IMR-90 (cell line): ENCODE measurements at regions not wholly inside any gene's neighbourhood (a gene's known extent, or its start where the extent isn't known, plus 50 kb on each side); places are given as distances from the start of the nearest gene placed in this dataset.
A peak's percentile ranks its signal among the peaks of the same experiment; 100 is the strongest.

Experiments used
- ATAC-seq: fragments of 200-7000 bp; cut with Tn5 transposase; 2 replicates; pipeline ENCODE4 v1.9.1; 2020; ENCODE audit warnings: low read depth, mild to moderate bottlenecking, moderate library complexity
- BruUV-seq: library from RNA; stranded (reverse); fragments of 400-500 nt; replicated peaks from 2 replicates; lab custom pipeline; 2021; lab: Mats Ljungman, UMichigan
- CTCF ChIA-PET: fragments of 300-600 bp; formaldehyde crosslinking; extraction: SDS; loops from one replicate; lab custom pipeline; 2021; ENCODE audit warnings: antibody characterized with exemption; lab: Yijun Ruan, JAX
- POLR2A ChIA-PET: fragments of 300-600 bp; sonication (Branson Sonifier 250); formaldehyde crosslinking; loops from one replicate; lab custom pipeline; 2022; ENCODE audit warnings: antibody characterized with exemption; ENCODE audit not compliant: unreplicated experiment; lab: Charles Lee
- DNase-seq: peaks from one replicate; pipeline ENCODE4 v3.0.0; 2013
- H2AFZ ChIP-seq: replicated peaks from 2 replicates; pipeline ENCODE3; 2013; ENCODE audit warnings: low read length, mild to moderate bottlenecking; ENCODE audit not compliant: poor library complexity
- H2AK5ac ChIP-seq: 2 replicates; pipeline ENCODE4 v1.6.1; 2013; ENCODE audit warnings: low read depth, low read length, inconsistent platforms
- H2AK9ac ChIP-seq: replicated peaks from 2 replicates; pipeline ENCODE3; 2013; ENCODE audit warnings: mild to moderate bottlenecking, low read depth, low read length, moderate library complexity; ENCODE audit not compliant: poor library complexity
- H2BK120ac ChIP-seq: 2 replicates; pipeline ENCODE4 v1.6.1; 2013; ENCODE audit warnings: low read depth, low read length, inconsistent platforms
- H2BK15ac ChIP-seq: 3 replicates; pipeline ENCODE4 v1.6.1; 2013; ENCODE audit warnings: low read depth, low read length, inconsistent platforms
- H2BK20ac ChIP-seq: 2 replicates; pipeline ENCODE4 v1.6.1; 2013; ENCODE audit warnings: low read depth, mild to moderate bottlenecking, inconsistent platforms, low read length, moderate library complexity
- H2BK5ac ChIP-seq: 2 replicates; pipeline ENCODE4 v1.6.1; 2013; ENCODE audit warnings: mild to moderate bottlenecking, low read depth, low read length, inconsistent platforms; ENCODE audit not compliant: poor library complexity, severe bottlenecking
- H3K14ac ChIP-seq: replicated peaks from 2 replicates; pipeline ENCODE4 v1.6.1; 2013; ENCODE audit warnings: low read depth, low read length, inconsistent platforms
- H3K18ac ChIP-seq: 2 replicates; pipeline ENCODE4 v1.6.1; 2013; ENCODE audit warnings: low read depth, low read length, control low read depth
- H3K23ac ChIP-seq: 2 replicates; pipeline ENCODE4 v1.6.1; 2013; ENCODE audit warnings: low read depth, low read length, inconsistent platforms
- H3K27ac ChIP-seq: 2 replicates; pipeline ENCODE4 v1.5.1; 2013; ENCODE audit warnings: mild to moderate bottlenecking, control low read depth, low read length; ENCODE audit not compliant: insufficient read depth
- H3K27me3 ChIP-seq: 2 replicates; pipeline ENCODE4 v1.6.1; 2013; ENCODE audit warnings: low read length; ENCODE audit not compliant: control insufficient read depth, insufficient read depth
- H3K36me3 ChIP-seq: 2 replicates; pipeline ENCODE4 v1.6.1; 2013; ENCODE audit warnings: low read length, mixed read lengths; ENCODE audit not compliant: control insufficient read depth, insufficient read depth
- H3K4ac ChIP-seq: 2 replicates; pipeline ENCODE4 v1.6.1; 2013; ENCODE audit warnings: low read depth, low read length, inconsistent platforms
- H3K4me1 ChIP-seq: 2 replicates; pipeline ENCODE4 v1.6.1; 2013; ENCODE audit warnings: low read length, mixed read lengths; ENCODE audit not compliant: control insufficient read depth, insufficient read depth
- H3K4me2 ChIP-seq: 2 replicates; pipeline ENCODE4 v1.6.1; 2013; ENCODE audit warnings: low read depth, mild to moderate bottlenecking, control low read depth, low read length, moderate library complexity
- H3K4me3 ChIP-seq: 2 replicates; pipeline ENCODE4 v1.5.1; 2013; ENCODE audit warnings: low read depth, mild to moderate bottlenecking, control low read depth, low read length, moderate library complexity; ENCODE audit not compliant: insufficient read depth
- H3K56ac ChIP-seq: 2 replicates; pipeline ENCODE4 v1.6.1; 2013; ENCODE audit warnings: low read length, inconsistent platforms; ENCODE audit not compliant: insufficient read depth; ENCODE audit errors: extremely low read depth
- H3K79me1 ChIP-seq, 2 experiments: 2 replicates each; pipeline ENCODE4 v1.6.1; 2013; ENCODE audit warnings: low read length in 2 of 2, inconsistent platforms in 1 of 2, low read depth in 1 of 2
- H3K9ac ChIP-seq: 2 replicates; pipeline ENCODE4 v1.6.1; 2013; ENCODE audit warnings: low read depth, low read length, control low read depth
- H3K9me1 ChIP-seq: 2 replicates; pipeline ENCODE4 v1.6.1; 2013; ENCODE audit warnings: low read length, inconsistent platforms; ENCODE audit not compliant: insufficient read depth
- H3K9me3 ChIP-seq: 2 replicates; pipeline ENCODE4 v1.6.1; 2013; ENCODE audit warnings: low read length; ENCODE audit not compliant: control insufficient read depth, insufficient read depth
- H4K20me1 ChIP-seq: 2 replicates; pipeline ENCODE4 v1.6.1; 2013; ENCODE audit warnings: low read length, inconsistent platforms; ENCODE audit not compliant: insufficient read depth
- H4K5ac ChIP-seq: 2 replicates; pipeline ENCODE4 v1.6.1; 2013; ENCODE audit warnings: mild to moderate bottlenecking, low read depth, low read length, control low read depth
- H4K8ac ChIP-seq, 2 experiments: 2 replicates each; pipeline ENCODE4 v1.6.1; 2013; ENCODE audit warnings: low read depth in 2 of 2, low read length in 2 of 2, control low read depth in 1 of 2, inconsistent platforms in 1 of 2
- H4K91ac ChIP-seq: 2 replicates; pipeline ENCODE4 v1.6.1; 2013; ENCODE audit warnings: low read depth, low read length, inconsistent platforms; ENCODE audit not compliant: insufficient read depth
- CEBPB ChIP-seq: IDR thresholded peaks from 2 replicates; pipeline ENCODE4 v1.6.1; 2012; ENCODE audit warnings: low read depth, low read length, improper control_type of control experiment
- FOS ChIP-seq: fragments of 150-350 bp; IDR thresholded peaks from 2 replicates; pipeline ENCODE4 v1.6.1; 2016; ENCODE audit warnings: low read depth, low read length
- POLR2A ChIP-seq: IDR thresholded peaks from 2 replicates; pipeline ENCODE4 v1.6.1; 2012; ENCODE audit warnings: mild to moderate bottlenecking, low read depth, low read length
- RFX5 ChIP-seq: IDR thresholded peaks from 2 replicates; pipeline ENCODE4 v1.8.0; 2012; ENCODE audit warnings: low read depth, mild to moderate bottlenecking, low read length, moderate library complexity
- WGBS, 2 experiments: methylation state at CpG; one replicate each; pipeline versions ENCODE4 v1.1.5 to v1.1.7; 2013; ENCODE audit warnings: missing lambda C conversion rate in 2 of 2; ENCODE audit not compliant: insufficient read length in 1 of 2; ENCODE audit errors: extremely low coverage in 2 of 2; 5-methylcytosine and 5-hydroxymethylcytosine counted together
- dilution Hi-C: fragments of 300-500 bp; cut with HindIII; formaldehyde crosslinking; loops from one replicate; pipeline ENCODE4 v1.14.3; 2018; ENCODE audit warnings: low sequenced_read_pairs; ENCODE audit not compliant: unreplicated experiment
- in situ Hi-C: fragments of 300-500 bp; cut with MboI; formaldehyde crosslinking; loops from 3 replicates; pipeline ENCODE4 v1.14.3; 2019; ENCODE audit warnings: low sequenced_read_pairs, inconsistent platforms, mixed read lengths
- intact Hi-C: fragments of 100-400 bp; cut with micrococcal nuclease; formaldehyde crosslinking; loops from 2 replicates; pipeline ENCODE4 v1.10.0; 2022

DNA sequence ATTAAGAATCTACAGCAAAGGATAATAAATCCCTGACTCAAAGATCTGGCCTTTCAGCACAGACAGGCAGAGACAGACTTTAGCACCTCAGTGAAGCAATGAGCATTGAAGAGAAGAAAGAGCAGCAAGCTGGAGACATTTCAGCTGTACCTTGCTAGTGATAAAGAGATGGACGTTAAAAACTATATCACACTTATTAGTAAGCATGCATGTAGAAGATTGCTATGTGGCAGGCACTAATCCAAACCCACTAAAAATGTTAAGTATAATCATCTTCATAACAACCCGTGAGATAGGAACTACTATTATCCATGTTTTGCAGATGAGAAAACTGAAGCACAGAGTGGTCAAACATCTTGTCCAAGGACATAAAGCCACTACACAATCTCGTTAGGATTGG, 1538.3 kb upstream of the FLRT2 start:
- Histone ChIP-seq H3K79me1 (no peaks in the 10 kb centered on the region), H2BK20ac (peak overlapping the region; percentile 62; the same call in 1 of the 2 replicates), H3K9me1 (peaks cover 6% of the 10 kb centered on the region), H4K20me1 (no peaks in the 10 kb centered on the region), H3K27ac (no peak overlapping the region), H2BK15ac (peak overlapping the region; percentile 36; the same call in 2 of the 3 replicates), H3K36me3 (no peaks in the 10 kb centered on the region), H2AK5ac (0 out of 2 replicates have a peak overlapping the region, but pooled peaks have one; percentile 42), H3K4me1 (peaks cover 15% of the 10 kb centered on the region), H3K18ac (peak overlapping the region; percentile 66; the same call in 1 of the 2 replicates), H2BK5ac (no peak overlapping the region), H2BK120ac (peak overlapping the region; percentile 93), H3K4me3 (no peak overlapping the region), H4K8ac (no peak overlapping the region; a peak in 1 of 4 replicates), H3K56ac (no peak overlapping the region), H2AK9ac (no peak overlapping the region), H2AFZ (no peak overlapping the region), H4K5ac (peak overlapping the region; percentile 49; the same call in 1 of the 2 replicates), H3K9me3 (0 out of 2 replicates have a peak, but pooled peaks cover 2% of the 10 kb centered on the region), H3K23ac (0 out of 2 replicates have a peak overlapping the region, but pooled peaks have one; percentile 20), H3K4me2 (no peak overlapping the region), H3K27me3 (no peaks in the 10 kb centered on the region), H3K9ac (no peak overlapping the region), H3K14ac (0 out of 2 replicates have a peak overlapping the region, but pooled peaks have one; percentile 7), H3K4ac (peak overlapping the region; percentile 53; the same call in 1 of the 2 replicates), H4K91ac (peak overlapping the region; percentile 68)
- no peak for ATAC-seq
- CTCF ChIA-PET: no interaction called here
- POLR2A ChIA-PET: no interaction called here
- no TSS peak for BruUV-seq
- dilution Hi-C loops: no loop called here
- DNase-seq: peak; percentile 54
- no CpG with 5 or more reads among the region's 3 CpGs for WGBS, 2 experiments
- TF ChIP-seq FOS (no peak), CEBPB (no peak), POLR2A (no peak), RFX5 (no peak)
- intact Hi-C loops: loop anchor here (5.0 kb wide), 1 partner anchor 1541 kb away; the partner anchor contains the start of gene FLRT2
- in situ Hi-C loops: loop anchor here (10.0 kb wide), 1 partner anchor 1533 kb away; no protein-coding TSS in a partner anchor
